ENCODE measurements at regions not wholly inside any gene's neighbourhood (a gene's known extent, or its start where the extent isn't known, plus 50 kb on each side); places are given as distances from the start of the nearest gene placed in this dataset.

DNA sequence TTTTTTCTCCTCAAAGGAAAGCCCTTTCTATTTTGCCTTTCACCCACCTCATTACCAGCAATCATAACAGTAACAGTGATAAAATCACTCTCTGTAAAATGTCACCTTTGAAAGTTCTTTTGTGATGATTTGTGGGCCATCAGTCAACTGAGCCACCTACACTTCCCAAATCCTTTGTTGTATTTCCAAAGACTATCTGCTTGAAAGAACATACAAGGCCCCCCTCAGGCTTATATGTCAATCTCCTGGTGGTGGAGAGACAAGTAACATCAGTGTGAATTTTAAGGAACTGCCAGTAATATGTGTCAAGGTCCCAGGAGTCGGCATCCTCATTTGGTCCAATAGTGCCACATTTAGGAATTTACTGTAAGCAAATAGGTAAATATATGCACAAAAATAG, 161.1 kb upstream of the EOMES start:
- H3K4me2 ChIP-seq (ENCODE audit: low read depth, low read length) = no peak overlapping the region
- no peak overlapping the region for H3K4me3 ChIP-seq (ENCODE audit: low read length)
- no peak overlapping the region for H3K9ac ChIP-seq (ENCODE audit: low read length)
- no peaks in the 10 kb centered on the region for H3K79me2 ChIP-seq (ENCODE audit: low read length)
- no peak overlapping the region for H2AFZ ChIP-seq (ENCODE audit: low read length)
- no peaks in the 10 kb centered on the region for H3F3A ChIP-seq (ENCODE audit: insufficient read depth, low read length)
- no peaks in the 10 kb centered on the region for H3K9me2 ChIP-seq (replicated peaks; ENCODE audit: insufficient read depth, low read length)
- no peak for DNase-seq
- no peaks in the 10 kb centered on the region for H4K20me1 ChIP-seq (ENCODE audit: insufficient read depth, low read length)
- TF ChIP-seq EZH2phosphoT487 (IDR thresholded peaks at IDR 0.05; ENCODE audit: low read length) = no peak
- TF ChIP-seq, protein P1, sequence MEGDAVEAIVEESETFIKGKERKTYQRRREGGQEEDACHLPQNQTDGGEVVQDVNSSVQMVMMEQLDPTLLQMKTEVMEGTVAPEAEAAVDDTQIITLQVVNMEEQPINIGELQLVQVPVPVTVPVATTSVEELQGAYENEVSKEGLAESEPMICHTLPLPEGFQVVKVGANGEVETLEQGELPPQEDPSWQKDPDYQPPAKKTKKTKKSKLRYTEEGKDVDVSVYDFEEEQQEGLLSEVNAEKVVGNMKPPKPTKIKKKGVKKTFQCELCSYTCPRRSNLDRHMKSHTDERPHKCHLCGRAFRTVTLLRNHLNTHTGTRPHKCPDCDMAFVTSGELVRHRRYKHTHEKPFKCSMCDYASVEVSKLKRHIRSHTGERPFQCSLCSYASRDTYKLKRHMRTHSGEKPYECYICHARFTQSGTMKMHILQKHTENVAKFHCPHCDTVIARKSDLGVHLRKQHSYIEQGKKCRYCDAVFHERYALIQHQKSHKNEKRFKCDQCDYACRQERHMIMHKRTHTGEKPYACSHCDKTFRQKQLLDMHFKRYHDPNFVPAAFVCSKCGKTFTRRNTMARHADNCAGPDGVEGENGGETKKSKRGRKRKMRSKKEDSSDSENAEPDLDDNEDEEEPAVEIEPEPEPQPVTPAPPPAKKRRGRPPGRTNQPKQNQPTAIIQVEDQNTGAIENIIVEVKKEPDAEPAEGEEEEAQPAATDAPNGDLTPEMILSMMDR (IDR thresholded peaks at IDR 0.05; ENCODE audit: low read length) = no peak
- TF ChIP-seq EZH2 (optimal IDR thresholded peaks at IDR 0.05; ENCODE audit: low read depth, low read length) = no peak
- no peaks in the 10 kb centered on the region for H3K36me3 ChIP-seq (replicated peaks; ENCODE audit: insufficient read depth, low read length)
- no peaks in the 10 kb centered on the region for H3K9me3 ChIP-seq (replicated peaks; ENCODE audit: insufficient read depth, low read length)
- no peak overlapping the region for H3K27ac ChIP-seq (ENCODE audit: low read length)
- H3K4me1 ChIP-seq (ENCODE audit: low read length) = no peaks in the 10 kb centered on the region
- H3K27me3 ChIP-seq (replicated peaks; ENCODE audit: insufficient read depth, low read length) = no peaks in the 10 kb centered on the region

DNA sequence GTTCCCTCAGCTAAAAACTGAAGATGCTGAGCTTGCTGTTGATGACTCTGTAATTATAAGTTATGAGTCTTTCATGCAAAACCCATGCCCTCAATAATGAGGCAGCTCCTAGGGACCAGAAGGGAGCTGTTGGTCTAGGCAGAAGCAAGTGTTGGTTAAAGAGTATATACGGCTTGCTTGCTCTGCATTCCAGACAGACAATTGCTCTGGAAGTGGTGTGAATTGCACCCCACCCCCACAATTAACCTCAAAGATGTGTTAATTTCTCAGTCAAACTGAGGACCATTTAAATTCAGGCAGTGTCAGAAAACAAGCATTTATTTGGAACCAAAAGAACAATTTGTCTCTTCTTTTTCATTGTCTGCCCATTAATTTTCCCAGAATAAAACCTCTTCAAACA, 163.5 kb upstream of the EOMES start:
- Histone ChIP-seq H3K27ac (ENCODE audit: low read length) (no peak overlapping the region), H2AFZ (ENCODE audit: low read length) (no peak overlapping the region)

DNA sequence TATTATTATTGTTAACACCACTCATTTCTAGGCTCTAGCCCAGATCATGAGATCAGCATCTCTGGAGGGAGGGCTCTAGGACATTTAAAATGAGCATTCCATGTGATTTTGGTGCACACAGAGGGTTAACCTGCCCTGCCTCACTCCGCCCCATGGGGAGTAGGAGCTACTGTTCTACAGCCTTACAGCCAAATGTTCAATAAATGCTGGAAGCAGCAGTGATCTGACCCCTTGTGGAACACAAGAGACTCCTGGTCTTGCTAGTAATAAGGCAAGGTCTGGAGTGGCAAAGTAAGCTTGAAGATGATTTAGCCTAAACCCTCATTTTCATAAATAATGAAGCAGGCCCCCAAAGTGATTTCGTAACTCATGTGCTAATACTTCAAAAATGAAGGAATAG, 166.4 kb upstream of the EOMES start:
- Histone ChIP-seq H3K4me3 (ENCODE audit: low read length) (no peak overlapping the region), H4K20me1 (ENCODE audit: insufficient read depth, low read length) (no peaks in the 10 kb centered on the region), H3F3A (ENCODE audit: insufficient read depth, low read length) (no peaks in the 10 kb centered on the region), H3K79me2 (ENCODE audit: low read length) (no peaks in the 10 kb centered on the region), H3K9me3 (replicated peaks; ENCODE audit: insufficient read depth, low read length) (no peaks in the 10 kb centered on the region), H3K9me2 (replicated peaks; ENCODE audit: insufficient read depth, low read length) (no peaks in the 10 kb centered on the region), H3K4me2 (ENCODE audit: low read depth, low read length) (no peak overlapping the region), H3K9ac (ENCODE audit: low read length) (no peak overlapping the region), H3K27me3 (replicated peaks; ENCODE audit: insufficient read depth, low read length) (no peaks in the 10 kb centered on the region), H3K4me1 (ENCODE audit: low read length) (no peaks in the 10 kb centered on the region), H2AFZ (ENCODE audit: low read length) (no peak overlapping the region), H3K36me3 (replicated peaks; ENCODE audit: insufficient read depth, low read length) (no peaks in the 10 kb centered on the region), H3K27ac (ENCODE audit: low read length) (no peak overlapping the region)
- DNase-seq = no peak
- TF ChIP-seq EZH2phosphoT487 (IDR thresholded peaks at IDR 0.05; ENCODE audit: low read length) (no peak), EZH2 (optimal IDR thresholded peaks at IDR 0.05; ENCODE audit: low read depth, low read length) (no peak)
- TF ChIP-seq, protein P1 (IDR thresholded peaks at IDR 0.05; ENCODE audit: low read length) = no peak

More for the DNA sequence above, 163.5 kb upstream of the EOMES start:
- DNase-seq = no peak
- H3K9me3 ChIP-seq (replicated peaks; ENCODE audit: insufficient read depth, low read length) = no peaks in the 10 kb centered on the region
- H3K4me2 ChIP-seq (ENCODE audit: low read depth, low read length) = no peak overlapping the region
- H3F3A ChIP-seq (ENCODE audit: insufficient read depth, low read length) = no peaks in the 10 kb centered on the region
- H3K9ac ChIP-seq (ENCODE audit: low read length) = no peak overlapping the region
- TF ChIP-seq EZH2 (optimal IDR thresholded peaks at IDR 0.05; ENCODE audit: low read depth, low read length) = no peak
- TF ChIP-seq, protein P1 (IDR thresholded peaks at IDR 0.05; ENCODE audit: low read length) = no peak
- no peak for TF ChIP-seq EZH2phosphoT487 (IDR thresholded peaks at IDR 0.05; ENCODE audit: low read length)
- H3K9me2 ChIP-seq (replicated peaks; ENCODE audit: insufficient read depth, low read length) = no peaks in the 10 kb centered on the region
- H3K79me2 ChIP-seq (ENCODE audit: low read length) = no peaks in the 10 kb centered on the region
- no peaks in the 10 kb centered on the region for H3K36me3 ChIP-seq (replicated peaks; ENCODE audit: insufficient read depth, low read length)
- no peaks in the 10 kb centered on the region for H3K4me1 ChIP-seq (ENCODE audit: low read length)
- H3K4me3 ChIP-seq (ENCODE audit: low read length) = no peak overlapping the region
- no peaks in the 10 kb centered on the region for H3K27me3 ChIP-seq (replicated peaks; ENCODE audit: insufficient read depth, low read length)
- no peaks in the 10 kb centered on the region for H4K20me1 ChIP-seq (ENCODE audit: insufficient read depth, low read length)
